CD4-positive, alpha-beta T cell treated with Interleukin-10 for 1 hour (primary cell): ENCODE measurements at regions not wholly inside any gene's neighbourhood (a gene's known extent, or its start where the extent isn't known, plus 50 kb on each side); places are given as distances from the start of the nearest gene placed in this dataset.
"Not testable (repeated sequence)": the region's sequence is repeated elsewhere in the genome, so short reads cannot be mapped to it uniquely, and the experiment has no call there.

Source experiments
- DNase-seq: peaks from one replicate; pipeline ENCODE4 v3.0.0-alpha.2; 2020

DNA sequence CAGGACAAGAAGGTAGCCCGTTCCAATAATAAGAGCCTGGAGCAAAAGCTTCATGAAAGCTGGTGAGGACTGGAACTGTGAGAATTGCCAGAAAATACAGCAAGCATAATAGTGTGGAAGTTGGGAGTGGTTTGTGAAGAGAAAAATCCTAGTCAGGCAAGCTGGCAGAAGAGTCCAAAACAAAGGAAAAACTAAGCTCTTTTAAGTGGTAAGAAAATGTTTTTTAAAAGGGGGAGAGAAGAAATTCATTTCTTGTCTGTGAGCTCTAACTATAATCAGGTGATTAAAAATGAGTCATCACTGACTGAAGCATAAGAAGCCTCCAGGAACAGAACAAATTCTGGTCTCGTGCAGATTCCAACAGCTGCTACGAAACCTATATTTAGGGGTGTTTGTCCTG lies 102.6 kb downstream of the CAAP1 start:
- DNase-seq, result no peak

DNA sequence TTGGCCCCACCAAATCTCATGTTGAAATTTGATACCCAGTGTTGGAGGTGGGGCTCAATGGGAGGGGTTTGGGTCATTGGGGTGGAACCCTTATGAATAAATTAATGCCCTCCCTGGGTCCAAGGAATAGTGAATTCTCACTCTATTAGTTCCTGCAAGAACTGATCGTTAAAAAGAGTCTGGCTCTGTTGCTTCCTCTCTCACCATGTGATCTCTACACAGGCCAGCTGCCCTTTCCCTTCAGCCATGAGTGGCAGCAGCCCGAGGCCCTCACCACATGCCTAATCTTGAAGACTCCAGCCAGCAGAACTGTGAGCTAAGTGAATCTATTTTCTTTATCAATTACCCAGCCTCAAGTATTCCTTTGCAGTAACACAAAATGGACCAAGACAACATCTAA lies 106.0 kb downstream of the CAAP1 start:
- DNase-seq, result no peak

DNA sequence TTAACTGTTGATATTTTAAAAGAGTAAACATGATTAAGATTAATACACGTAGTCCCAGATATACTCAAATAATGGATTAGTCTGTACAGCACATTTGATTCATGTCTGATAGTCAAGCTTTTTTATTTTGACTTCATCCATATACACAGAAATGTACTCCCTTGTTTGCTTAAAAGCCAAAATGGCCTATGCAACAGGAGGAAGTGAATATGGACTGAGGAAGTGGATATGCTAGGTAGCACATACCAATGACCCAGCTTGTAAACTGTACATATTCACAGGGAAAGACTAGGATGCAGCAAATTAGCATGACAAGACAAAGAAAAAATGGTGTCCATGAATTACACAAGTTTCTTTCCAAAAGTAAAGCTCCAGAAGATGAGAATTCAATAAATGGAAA lies 109.7 kb downstream of the CAAP1 start:
- no peak for DNase-seq

DNA sequence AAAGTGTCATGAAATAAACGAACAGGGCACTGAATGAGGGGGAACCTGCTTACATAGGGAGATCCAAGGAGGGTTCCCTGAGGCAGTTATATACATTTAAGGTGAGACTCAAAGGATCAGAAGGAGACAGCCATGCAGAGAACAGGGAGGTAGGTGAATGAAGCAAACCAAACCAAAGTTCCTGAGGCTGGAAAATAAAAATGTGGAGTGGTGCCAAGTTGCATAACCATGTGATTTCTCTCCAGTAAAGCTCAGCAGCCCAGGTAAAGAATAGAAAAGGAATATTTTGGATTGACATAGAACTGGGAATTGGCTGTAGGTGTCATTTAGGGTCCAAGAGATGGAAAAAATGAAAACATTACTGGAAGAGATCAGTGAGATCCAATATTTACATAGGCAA lies 110.7 kb downstream of the CAAP1 start:
- no peak for DNase-seq

DNA sequence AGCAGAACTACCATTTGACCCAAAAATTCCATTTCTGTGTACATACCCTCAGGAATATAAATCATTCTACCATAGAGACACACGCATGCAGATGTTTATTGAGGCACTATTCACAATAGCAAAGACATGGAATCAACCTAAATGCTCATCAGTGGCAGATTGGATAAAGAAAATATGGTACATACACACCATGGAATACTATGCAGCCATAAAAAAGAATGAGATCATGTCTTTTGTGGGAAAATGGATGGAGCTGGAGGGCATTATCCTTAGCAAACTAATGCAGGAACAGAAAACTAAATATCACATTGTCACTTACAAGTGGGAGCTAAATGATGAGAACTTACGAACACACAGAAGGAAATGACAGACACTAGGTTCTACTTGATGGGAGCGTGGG lies 112.3 kb downstream of the CAAP1 start:
- not testable (repeated sequence) for DNase-seq

DNA sequence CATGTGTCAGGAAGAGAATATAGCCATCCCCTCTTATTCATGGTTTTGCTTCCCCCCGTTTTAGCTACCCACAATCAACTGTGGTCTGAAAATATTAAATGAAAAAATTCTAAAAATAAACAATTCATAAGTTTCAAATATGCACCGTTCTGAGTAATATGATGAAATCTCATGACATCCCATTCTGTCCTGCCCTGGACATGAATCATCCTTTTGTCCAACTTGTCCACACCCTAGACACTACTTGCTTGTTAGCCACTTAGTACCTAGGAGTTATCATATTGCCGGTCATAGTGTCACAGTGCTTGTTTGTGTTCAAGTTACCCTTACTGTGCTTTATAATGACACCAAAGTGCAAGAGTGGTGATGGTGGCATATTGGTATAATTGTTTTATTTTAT lies 113.5 kb downstream of the CAAP1 start:
- no peak for DNase-seq

DNA sequence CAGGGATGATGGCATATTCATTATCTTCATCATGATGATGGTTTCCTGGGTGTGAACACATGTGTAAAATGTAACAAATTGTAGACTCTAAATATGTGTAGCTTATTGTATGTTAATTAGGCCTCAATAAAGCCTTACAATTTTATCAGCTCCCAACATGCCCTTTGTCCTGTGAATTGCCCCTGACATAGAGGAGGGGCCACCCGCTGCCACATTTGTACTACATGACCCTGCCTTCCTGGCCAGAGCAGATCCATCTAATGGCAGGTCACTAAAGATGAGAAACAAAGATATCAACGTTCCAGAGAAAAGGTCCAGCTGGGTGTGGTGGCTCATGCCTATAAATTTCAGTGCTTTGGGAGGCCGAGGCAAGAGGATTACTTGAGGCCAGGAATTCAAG lies 117.2 kb downstream of the CAAP1 start:
- DNase-seq, result no peak

DNA sequence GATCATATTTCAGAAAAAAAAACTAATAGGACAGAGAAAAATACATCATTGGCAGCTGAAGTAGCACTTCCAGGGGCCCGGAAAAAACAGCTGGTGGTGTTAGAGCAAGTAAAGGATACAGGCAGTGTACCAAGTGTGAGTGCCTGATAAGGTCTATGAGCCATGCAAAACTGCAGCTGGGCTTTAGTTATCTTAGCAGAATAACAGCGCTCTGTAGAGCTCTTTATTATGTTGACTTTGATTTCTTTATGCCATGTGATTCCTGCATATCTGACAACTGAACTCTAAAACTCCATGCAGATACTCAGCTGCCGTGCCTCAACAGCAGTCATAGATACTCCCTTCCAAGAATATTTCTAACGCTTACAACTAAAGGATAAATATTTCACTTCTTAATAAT lies 119.5 kb downstream of the CAAP1 start:
- DNase-seq, result no peak

DNA sequence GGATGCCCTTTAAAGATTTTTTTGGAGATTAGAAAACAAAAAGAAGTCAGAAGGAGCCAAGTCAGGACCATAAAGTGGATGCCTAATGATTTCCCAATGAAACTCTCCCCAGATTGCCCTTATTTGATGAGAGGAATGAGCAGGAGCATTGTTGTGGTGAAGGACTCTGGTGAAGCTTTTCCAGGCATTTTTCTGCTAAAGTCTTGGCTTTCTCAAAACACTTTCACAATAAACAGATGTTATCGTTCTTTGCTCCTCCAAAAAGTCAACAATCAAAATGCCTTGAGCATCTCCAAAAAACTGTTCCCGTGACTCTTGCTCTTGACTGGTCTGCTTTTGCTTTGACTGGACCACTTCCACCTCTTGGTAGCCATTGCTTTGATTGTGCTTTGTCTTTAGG lies 121.8 kb downstream of the CAAP1 start:
- no peak for DNase-seq

DNA sequence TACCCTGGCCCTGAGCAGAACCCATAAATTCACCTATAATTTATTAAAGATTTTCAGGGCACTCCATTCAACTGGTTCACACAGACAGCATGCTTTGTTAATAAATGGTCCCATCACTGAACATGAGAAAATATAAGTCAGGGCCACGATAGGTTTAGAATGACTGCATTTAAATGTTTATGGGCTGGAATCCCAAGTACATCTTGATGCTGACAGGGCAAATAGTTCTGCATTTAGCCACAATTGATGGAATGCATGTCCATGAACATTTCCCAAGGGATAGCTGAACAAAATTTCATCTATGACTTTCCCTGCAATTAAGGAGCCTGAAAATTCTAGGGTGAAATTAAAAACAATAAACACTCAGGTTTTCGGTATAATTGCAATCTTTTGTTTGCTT lies 124.5 kb downstream of the CAAP1 start:
- no peak for DNase-seq

DNA sequence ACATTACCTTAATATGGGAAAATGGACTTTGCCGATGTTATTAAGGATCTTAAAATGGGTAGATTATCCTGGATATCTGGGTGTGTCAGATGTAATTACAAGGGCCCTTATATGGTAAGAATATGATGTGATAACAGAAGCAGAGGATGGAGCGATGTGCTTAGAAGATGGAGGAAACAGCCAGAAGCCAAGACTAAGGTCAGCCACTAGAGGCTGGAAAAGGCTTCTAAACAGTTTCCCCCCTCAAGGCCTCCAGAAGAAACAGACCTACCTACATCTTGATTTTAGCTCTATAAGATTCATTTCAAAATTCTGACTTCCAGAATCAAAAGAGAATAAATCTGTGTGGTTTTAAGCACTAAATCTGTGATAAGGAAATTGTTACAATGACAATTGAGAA lies 131.9 kb downstream of the CAAP1 start:
- no peak for DNase-seq

DNA sequence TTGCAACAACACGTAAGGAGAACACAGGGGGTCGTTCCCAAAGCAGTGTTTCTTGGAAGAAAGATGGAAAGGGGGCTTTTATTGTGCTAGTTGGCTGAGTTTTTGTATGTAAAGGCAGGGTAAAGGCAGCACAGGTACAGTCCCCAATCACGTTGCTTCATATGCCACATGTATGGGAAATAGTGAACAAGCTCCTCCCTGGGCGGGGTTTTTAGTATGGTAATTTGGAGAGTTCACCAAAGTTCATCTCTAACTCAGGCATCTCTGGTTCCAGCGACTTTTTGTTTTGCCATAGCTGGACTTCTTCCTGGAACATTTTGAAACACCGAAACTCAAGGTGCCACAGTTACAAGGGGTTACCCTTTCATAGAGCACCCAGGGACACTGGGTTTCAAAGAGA lies 133.9 kb downstream of the CAAP1 start:
- no peak for DNase-seq

DNA sequence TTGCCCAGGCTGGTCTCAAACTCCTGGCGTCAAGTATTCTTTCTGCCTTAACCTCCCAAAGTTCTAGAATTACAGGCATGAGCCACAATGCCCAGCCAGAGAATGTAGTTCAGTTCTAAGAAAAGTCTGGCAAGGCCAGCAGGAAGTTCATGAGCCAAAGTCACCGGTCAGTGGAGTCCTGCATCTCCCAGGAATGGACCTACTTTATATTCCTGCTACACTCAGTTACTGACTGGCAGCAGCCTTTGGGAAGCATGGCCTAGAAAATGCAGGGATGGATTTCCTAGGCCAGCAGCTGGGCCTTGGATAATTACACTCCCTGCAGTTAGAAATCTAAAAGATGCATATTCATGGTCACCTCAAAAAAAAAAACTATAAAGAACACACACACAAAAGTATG lies 135.7 kb downstream of the CAAP1 start:
- DNase-seq, result no peak

DNA sequence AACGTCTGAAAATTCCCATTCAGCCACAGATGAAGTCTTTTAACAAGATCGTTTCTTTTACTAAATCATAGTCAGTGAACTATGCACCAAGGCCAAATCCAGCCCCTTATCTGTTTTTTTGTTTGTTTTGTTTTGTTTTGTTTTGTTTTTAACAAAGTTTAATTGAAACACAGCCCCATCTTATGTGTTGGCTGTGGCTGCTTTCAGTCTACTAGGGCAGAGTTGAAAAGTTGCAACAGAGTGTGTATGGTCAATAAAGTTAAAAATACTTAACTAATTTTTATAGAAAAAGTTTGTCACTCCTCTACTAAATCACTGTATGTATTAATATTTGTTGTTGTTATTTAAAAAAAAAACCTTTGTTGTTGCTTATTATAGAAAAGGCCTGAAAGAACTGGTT lies 137.1 kb downstream of the CAAP1 start:
- no peak for DNase-seq

DNA sequence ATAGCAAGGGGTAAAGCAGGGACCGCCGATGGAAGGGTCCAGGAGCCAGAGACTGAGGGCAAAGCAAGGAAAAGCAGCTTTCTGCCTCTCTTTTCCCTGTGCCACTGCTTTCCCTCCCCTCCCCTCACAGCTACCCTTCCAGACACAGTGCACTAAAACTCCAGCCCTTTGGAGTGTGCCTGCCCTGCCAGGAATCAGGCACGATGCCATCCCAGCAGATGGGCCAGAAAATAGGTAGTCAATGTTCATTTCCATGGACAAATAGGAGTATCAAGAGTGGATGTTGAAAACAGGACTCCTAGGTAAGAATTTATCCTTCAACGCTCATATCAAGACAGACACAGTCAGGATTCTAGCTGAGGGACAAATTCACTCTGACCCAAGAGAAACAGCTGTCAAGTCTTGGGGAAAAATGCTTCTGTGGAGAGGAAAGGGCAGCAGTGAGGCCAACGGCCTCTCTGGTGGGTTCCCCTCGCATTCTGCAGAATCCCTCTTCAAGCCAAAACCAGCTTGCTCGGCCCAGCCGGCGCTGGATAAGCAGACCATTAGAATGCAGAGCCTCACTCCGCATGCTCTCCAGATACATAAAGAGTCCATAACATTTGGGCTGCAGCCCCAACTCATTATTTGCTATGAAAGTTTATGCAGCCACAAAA lies 138.0 kb downstream of the CAAP1 start:
- no peak for DNase-seq

DNA sequence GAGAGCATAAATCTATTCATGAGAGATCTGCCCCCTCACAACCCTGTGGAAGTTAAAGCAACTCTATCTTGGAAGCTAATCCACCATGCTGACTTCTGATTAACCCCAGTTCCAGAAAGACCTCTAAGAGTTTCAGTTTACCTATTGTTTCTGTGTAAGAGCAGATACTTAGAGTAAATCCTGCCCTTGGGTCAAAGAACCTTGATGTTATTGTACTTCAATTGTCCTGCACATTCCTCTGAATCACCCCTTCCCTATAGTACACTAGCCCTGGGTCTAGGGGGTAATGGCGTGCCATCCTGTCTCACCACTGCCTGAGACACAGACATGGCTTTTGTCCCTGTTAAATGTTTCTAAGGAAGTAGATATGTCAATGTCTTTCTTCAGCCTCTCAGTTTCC lies 138.6 kb downstream of the CAAP1 start:
- DNase-seq, result no peak

DNA sequence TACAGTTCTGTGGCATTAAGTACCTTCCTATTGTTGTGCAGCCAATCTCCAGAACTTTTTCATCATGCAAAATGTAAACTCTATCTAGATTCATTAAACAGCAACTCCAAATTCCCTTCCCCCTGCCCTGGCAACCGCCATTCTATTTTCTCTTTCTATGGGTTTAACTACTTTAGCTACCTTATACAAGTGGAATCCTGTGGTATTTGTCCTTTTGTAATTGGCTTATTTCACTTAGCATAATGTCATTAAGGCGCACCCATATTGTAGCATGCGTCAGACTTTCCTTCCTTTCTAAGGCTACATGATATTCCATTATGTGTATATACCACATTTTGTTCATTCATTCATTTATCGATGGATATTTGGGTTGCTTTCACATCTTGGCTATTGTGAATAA lies 142.4 kb downstream of the CAAP1 start:
- no peak for DNase-seq

DNA sequence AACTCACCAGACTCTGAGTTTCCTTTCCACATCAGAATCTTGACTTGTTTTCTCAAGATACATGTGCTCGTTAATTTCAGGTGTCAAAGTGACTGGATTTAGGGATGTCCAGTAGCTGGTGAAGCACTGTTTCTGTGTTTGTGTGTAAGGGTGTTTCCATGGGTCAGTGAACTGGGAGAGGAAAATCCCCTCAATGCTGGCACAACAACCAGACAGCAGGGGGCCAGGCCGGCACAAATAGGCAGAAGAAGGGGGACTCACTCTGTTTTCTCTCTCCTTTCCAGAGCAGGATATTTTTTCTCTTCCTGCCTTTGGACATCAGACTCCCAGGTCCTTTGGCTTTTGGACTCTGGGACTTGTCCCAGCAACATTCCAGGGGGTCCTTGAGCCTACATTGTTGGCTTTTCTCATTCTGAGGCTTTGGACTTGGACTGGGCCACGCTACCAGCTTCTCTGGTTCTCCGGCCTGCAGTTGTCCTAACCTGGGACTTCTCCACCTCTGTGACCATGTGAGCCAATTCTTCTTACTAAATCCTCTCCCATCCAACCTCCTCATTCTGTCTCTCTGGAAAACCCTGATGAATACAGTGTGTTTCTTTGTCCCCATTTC lies 144.0 kb downstream of the CAAP1 start:
- DNase-seq, result no peak

DNA sequence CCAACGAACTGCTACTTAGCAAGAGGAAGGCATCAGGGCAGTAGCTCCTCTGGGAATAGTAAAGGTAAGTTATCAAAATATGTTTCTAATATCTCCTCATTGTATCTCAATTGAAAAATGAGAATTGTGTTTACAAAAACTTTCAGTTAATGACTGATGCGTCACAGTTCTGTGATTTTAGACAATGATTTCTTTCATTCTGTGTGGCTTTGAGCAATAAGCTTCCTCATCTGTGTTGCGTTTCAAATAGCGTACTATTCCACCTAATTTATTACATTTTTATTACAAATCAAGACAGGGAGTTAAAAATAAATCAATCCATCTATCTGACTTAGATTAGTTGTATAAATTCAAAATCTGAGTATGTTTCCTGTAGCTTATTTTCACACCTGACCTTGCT lies 145.0 kb downstream of the CAAP1 start:
- DNase-seq, result no peak

DNA sequence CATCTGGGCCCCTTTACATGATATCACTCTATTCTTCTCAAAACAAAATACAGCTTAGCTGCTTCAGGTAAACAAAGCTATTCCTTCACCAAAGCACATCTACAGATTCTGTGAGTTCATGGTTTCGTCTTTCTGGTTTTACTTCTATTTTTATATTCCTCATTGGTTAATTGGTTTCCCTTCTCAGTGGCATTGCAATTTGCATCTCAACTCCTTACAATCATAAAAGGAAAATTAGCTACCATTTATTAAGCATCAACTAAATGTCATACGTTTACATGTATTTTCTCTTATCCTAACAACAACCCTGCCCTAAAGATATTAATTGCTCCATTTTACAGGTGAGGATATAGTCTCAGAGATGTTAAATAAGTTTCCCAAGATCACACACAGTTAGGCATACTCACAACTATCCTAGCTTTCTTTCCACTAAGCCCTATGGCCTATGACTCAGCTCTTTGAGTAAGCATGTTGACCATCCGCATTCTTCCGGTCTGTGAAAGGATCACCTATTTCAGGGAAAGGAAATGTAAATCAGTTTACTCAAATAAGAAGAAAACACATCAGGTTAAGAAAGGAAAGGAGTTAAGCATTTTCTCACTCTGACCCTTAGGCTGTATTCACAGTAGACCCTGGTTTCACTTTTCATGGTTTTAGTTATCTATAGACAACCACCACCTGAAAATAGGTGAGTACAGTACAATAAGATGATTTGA lies 146.1 kb downstream of the CAAP1 start:
- DNase-seq, result no peak

DNA sequence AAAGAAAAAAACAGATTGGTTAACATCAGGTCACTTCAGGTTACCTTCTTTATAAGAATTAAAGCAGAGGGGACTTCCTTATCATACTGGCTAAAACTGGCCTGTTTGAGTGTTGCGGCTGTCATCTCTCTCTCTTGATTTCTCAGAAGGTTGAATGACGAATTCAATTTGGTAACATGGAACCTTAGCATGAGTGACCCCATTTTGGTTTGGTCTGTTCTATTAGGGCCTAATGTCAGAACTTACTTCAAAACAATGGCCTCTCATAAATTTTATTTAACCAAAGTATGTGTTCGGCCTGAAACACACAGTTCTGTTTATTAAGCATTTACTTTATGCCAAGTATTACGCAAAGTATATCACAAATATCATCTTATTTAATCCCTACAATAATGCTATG lies 147.5 kb downstream of the CAAP1 start:
- DNase-seq, result no peak

DNA sequence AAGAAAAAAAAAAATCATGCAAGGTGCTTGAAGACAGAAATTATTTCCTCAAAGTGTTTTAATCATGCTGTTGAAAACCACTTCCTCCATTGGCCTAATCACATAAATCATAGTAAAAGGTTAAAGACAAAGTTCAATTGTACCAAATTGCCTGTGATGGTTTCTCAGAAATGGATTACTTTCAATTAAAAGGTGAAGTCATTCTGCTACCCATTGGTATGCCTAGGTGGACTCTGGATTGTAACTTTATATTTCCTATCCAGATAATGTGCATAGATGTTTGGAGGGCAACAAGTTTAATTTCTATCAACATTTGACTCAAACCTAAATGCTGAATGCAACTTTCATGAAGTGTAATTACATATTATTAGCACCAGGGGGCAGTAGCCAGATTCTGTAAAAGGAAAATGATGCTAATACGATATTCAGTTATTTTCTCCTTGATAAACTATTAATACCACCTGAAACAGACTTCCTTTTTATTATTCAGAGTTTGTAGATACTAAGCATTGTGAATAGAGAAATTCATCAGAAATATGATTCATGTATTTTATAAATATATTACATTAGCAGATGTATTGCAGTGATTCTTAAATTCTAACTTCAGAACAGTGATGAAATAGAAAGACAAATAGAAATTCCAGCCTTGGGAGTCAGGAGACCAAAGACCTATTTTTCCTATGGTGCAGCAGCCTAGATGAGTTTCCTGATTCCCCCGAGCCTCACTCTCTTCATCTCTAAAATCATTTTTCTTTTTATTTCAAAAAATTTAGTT lies 148.2 kb downstream of the CAAP1 start:
- DNase-seq, result peak; percentile 25

DNA sequence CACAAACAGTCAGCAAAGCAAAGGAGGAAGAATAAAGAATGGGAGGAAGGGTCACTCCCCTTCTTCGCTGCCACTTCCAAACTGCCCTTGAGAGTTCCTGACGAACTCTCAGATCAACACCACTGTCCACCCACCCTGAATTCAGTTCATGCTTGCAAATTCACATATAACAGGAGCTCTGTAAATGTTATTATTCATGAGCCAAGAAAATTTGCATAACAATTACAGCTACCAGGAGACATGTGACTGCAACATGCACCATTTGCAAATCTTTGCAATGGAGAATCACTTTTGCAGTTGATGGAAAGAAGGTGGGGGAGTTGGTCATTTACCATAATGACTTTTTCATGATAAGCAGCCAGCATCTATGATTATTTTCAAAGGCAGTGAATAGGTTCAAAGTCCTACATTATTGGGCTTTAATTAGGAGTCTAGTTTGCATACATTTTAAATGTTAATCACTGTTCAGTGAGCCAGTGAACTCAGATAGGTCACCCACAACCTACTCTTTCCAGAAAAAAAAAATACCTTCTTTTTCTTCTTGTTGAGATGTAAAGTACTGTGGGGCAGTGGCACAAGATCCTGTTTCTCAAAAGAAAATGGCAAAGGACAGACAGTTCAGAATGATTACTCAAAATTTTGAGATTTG lies 149.7 kb downstream of the CAAP1 start:
- no peak for DNase-seq
